ENCODE measurements at regions not wholly inside any gene's neighbourhood (a gene's known extent, or its start where the extent isn't known, plus 50 kb on each side); places are given as distances from the start of the nearest gene placed in this dataset.

DNA sequence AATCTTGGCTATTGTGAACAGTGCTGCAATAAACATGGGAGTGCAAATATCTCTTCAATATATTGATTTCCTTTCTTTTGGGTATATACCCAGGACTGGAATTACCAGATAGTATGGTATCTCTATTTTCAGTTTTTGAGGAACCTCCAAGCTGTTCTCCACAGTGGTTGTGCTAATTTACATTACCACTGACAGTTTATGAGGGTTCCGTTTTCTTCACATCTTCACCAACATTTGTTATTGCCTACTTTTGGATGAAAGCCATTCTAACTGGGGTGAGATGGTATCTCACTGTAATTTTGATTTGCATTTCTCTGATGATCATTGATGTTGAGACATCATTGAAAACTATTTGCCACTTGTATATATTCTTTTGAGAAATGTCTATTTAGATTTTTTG, 79.6 kb upstream of the ZNF827 start:
- Histone ChIP-seq H3K27ac (no peak overlapping the region), H3K9me3 (no peaks in the 10 kb centered on the region), H3K4me3 (replicated peaks in 1 of 3) (no peak overlapping the region), H3K36me3 (no peaks in the 10 kb centered on the region), H3K27me3 (no peaks in the 10 kb centered on the region), H3K4me1 (no peaks in the 10 kb centered on the region)
- TF ChIP-seq POLR2A (IDR thresholded peaks at IDR 0.05), result no peak
- TF ChIP-seq, protein P1, sequence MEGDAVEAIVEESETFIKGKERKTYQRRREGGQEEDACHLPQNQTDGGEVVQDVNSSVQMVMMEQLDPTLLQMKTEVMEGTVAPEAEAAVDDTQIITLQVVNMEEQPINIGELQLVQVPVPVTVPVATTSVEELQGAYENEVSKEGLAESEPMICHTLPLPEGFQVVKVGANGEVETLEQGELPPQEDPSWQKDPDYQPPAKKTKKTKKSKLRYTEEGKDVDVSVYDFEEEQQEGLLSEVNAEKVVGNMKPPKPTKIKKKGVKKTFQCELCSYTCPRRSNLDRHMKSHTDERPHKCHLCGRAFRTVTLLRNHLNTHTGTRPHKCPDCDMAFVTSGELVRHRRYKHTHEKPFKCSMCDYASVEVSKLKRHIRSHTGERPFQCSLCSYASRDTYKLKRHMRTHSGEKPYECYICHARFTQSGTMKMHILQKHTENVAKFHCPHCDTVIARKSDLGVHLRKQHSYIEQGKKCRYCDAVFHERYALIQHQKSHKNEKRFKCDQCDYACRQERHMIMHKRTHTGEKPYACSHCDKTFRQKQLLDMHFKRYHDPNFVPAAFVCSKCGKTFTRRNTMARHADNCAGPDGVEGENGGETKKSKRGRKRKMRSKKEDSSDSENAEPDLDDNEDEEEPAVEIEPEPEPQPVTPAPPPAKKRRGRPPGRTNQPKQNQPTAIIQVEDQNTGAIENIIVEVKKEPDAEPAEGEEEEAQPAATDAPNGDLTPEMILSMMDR (IDR thresholded peaks at IDR 0.05), result no peak
- DNase-seq, result no peak
- intact Hi-C loops (cut with DNase I), result no loop called here
- WGBS, 2 donors, result 91 to 94% methylated on average over 1 of the region's 1 CpG

DNA sequence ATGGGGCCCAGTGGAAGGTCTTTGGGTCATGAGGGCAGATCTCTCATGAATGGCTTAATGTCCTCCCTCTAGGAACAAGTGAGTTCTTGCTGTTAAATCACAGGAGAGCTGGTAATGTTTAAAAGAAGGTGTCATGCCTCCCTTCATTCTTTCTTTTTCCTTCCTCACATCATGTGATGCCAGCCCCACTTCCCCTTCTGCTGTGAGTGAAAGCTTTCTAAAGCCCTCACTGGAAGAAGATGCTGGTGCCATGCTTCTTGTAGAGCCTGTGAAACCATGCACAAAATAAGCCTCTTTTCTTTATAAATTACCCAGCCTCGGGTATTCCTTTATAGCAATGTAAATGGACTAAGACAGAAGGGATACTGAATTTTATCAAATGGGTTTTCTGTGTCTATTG, 66.1 kb upstream of the ZNF827 start:
- H3K4me1 ChIP-seq, result no peaks in the 10 kb centered on the region
- no peaks in the 10 kb centered on the region for H3K36me3 ChIP-seq
- 67% methylated on average over 1 of the region's 1 CpG; no CpG with 5 or more reads in 1 of the 2 donors for WGBS, 2 donors
- no peak overlapping the region for H3K4me3 ChIP-seq (replicated peaks in 1 of 3)
- no peaks in the 10 kb centered on the region for H3K27me3 ChIP-seq
- no peaks in the 10 kb centered on the region for H3K9me3 ChIP-seq
- no peak for TF ChIP-seq POLR2A (IDR thresholded peaks at IDR 0.05)
- TF ChIP-seq, protein P1 (IDR thresholded peaks at IDR 0.05), result no peak
- H3K27ac ChIP-seq, result no peak overlapping the region
- intact Hi-C loops (cut with DNase I), result no loop called here
- no peak for DNase-seq

DNA sequence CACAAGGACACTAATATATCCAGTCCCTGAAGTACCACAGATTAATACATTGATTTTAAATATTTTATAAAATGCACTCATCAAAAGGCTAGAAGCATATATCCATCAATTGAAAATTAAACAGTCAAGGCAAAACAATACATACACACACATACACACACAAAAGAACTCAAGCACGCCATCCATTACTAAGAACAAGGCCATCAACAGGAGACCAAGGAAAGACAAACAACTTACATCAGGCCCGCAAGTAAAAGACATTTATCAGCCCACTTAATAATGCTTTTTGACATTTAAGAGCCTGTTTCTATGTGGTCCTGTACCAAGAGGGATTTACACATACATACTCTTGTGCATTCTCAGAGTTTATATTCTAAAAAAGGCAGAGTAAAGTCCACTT, 50.0 kb upstream of the ZNF827 start:
- no peak overlapping the region for H3K27ac ChIP-seq
- WGBS, 2 donors, result 69 to 71% methylated on average over 2 of the region's 2 CpGs
- no peak for DNase-seq
- TF ChIP-seq POLR2A (IDR thresholded peaks at IDR 0.05), result no peak
- TF ChIP-seq, protein P1 (IDR thresholded peaks at IDR 0.05), result no peak
- H3K36me3 ChIP-seq, result no peaks in the 10 kb centered on the region
- intact Hi-C loops (cut with DNase I), result no loop called here
- no peak overlapping the region for H3K4me3 ChIP-seq (replicated peaks in 1 of 3)
- no peaks in the 10 kb centered on the region for H3K4me1 ChIP-seq
- H3K9me3 ChIP-seq, result no peaks in the 10 kb centered on the region
- H3K27me3 ChIP-seq, result no peaks in the 10 kb centered on the region
